IMR-90 (cell line): ENCODE measurements at regions not wholly inside any gene's neighbourhood (a gene's known extent, or its start where the extent isn't known, plus 50 kb on each side); places are given as distances from the start of the nearest gene placed in this dataset.

Experiments
- ATAC-seq: fragments of 200-7000 bp; cut with Tn5 transposase; 2 replicates; pipeline ENCODE4 v1.9.1; 2020; ENCODE audit warnings: low read depth, mild to moderate bottlenecking, moderate library complexity
- BruUV-seq: library from RNA; stranded (reverse); fragments of 400-500 nt; replicated peaks from 2 replicates; lab custom pipeline; 2021; lab: Mats Ljungman, UMichigan
- CTCF ChIA-PET: fragments of 300-600 bp; formaldehyde crosslinking; extraction: SDS; loops from one replicate; lab custom pipeline; 2021; ENCODE audit warnings: antibody characterized with exemption; lab: Yijun Ruan, JAX
- POLR2A ChIA-PET: fragments of 300-600 bp; sonication (Branson Sonifier 250); formaldehyde crosslinking; loops from one replicate; lab custom pipeline; 2022; ENCODE audit warnings: antibody characterized with exemption; ENCODE audit not compliant: unreplicated experiment; lab: Charles Lee
- DNase-seq: peaks from one replicate; pipeline ENCODE4 v3.0.0; 2013
- H2AFZ ChIP-seq: replicated peaks from 2 replicates; pipeline ENCODE3; 2013; ENCODE audit warnings: low read length, mild to moderate bottlenecking; ENCODE audit not compliant: poor library complexity
- H2AK5ac ChIP-seq: 2 replicates; pipeline ENCODE4 v1.6.1; 2013; ENCODE audit warnings: low read depth, low read length, inconsistent platforms
- H2AK9ac ChIP-seq: replicated peaks from 2 replicates; pipeline ENCODE3; 2013; ENCODE audit warnings: mild to moderate bottlenecking, low read depth, low read length, moderate library complexity; ENCODE audit not compliant: poor library complexity
- H2BK120ac ChIP-seq: 2 replicates; pipeline ENCODE4 v1.6.1; 2013; ENCODE audit warnings: low read depth, low read length, inconsistent platforms
- H2BK15ac ChIP-seq: 3 replicates; pipeline ENCODE4 v1.6.1; 2013; ENCODE audit warnings: low read depth, low read length, inconsistent platforms
- H2BK20ac ChIP-seq: 2 replicates; pipeline ENCODE4 v1.6.1; 2013; ENCODE audit warnings: low read depth, mild to moderate bottlenecking, inconsistent platforms, low read length, moderate library complexity
- H2BK5ac ChIP-seq: 2 replicates; pipeline ENCODE4 v1.6.1; 2013; ENCODE audit warnings: mild to moderate bottlenecking, low read depth, low read length, inconsistent platforms; ENCODE audit not compliant: poor library complexity, severe bottlenecking
- H3K14ac ChIP-seq: replicated peaks from 2 replicates; pipeline ENCODE4 v1.6.1; 2013; ENCODE audit warnings: low read depth, low read length, inconsistent platforms
- H3K18ac ChIP-seq: 2 replicates; pipeline ENCODE4 v1.6.1; 2013; ENCODE audit warnings: low read depth, low read length, control low read depth
- H3K23ac ChIP-seq: 2 replicates; pipeline ENCODE4 v1.6.1; 2013; ENCODE audit warnings: low read depth, low read length, inconsistent platforms
- H3K27ac ChIP-seq: 2 replicates; pipeline ENCODE4 v1.5.1; 2013; ENCODE audit warnings: mild to moderate bottlenecking, control low read depth, low read length; ENCODE audit not compliant: insufficient read depth
- H3K27me3 ChIP-seq: 2 replicates; pipeline ENCODE4 v1.6.1; 2013; ENCODE audit warnings: low read length; ENCODE audit not compliant: control insufficient read depth, insufficient read depth
- H3K36me3 ChIP-seq: 2 replicates; pipeline ENCODE4 v1.6.1; 2013; ENCODE audit warnings: low read length, mixed read lengths; ENCODE audit not compliant: control insufficient read depth, insufficient read depth
- H3K4ac ChIP-seq: 2 replicates; pipeline ENCODE4 v1.6.1; 2013; ENCODE audit warnings: low read depth, low read length, inconsistent platforms
- H3K4me1 ChIP-seq: 2 replicates; pipeline ENCODE4 v1.6.1; 2013; ENCODE audit warnings: low read length, mixed read lengths; ENCODE audit not compliant: control insufficient read depth, insufficient read depth
- H3K4me2 ChIP-seq: 2 replicates; pipeline ENCODE4 v1.6.1; 2013; ENCODE audit warnings: low read depth, mild to moderate bottlenecking, control low read depth, low read length, moderate library complexity
- H3K4me3 ChIP-seq: 2 replicates; pipeline ENCODE4 v1.5.1; 2013; ENCODE audit warnings: low read depth, mild to moderate bottlenecking, control low read depth, low read length, moderate library complexity; ENCODE audit not compliant: insufficient read depth
- H3K56ac ChIP-seq: 2 replicates; pipeline ENCODE4 v1.6.1; 2013; ENCODE audit warnings: low read length, inconsistent platforms; ENCODE audit not compliant: insufficient read depth; ENCODE audit errors: extremely low read depth
- H3K79me1 ChIP-seq, 2 experiments: 2 replicates each; pipeline ENCODE4 v1.6.1; 2013; ENCODE audit warnings: low read length in 2 of 2, inconsistent platforms in 1 of 2, low read depth in 1 of 2
- H3K9ac ChIP-seq: 2 replicates; pipeline ENCODE4 v1.6.1; 2013; ENCODE audit warnings: low read depth, low read length, control low read depth
- H3K9me1 ChIP-seq: 2 replicates; pipeline ENCODE4 v1.6.1; 2013; ENCODE audit warnings: low read length, inconsistent platforms; ENCODE audit not compliant: insufficient read depth
- H3K9me3 ChIP-seq: 2 replicates; pipeline ENCODE4 v1.6.1; 2013; ENCODE audit warnings: low read length; ENCODE audit not compliant: control insufficient read depth, insufficient read depth
- H4K20me1 ChIP-seq: 2 replicates; pipeline ENCODE4 v1.6.1; 2013; ENCODE audit warnings: low read length, inconsistent platforms; ENCODE audit not compliant: insufficient read depth
- H4K5ac ChIP-seq: 2 replicates; pipeline ENCODE4 v1.6.1; 2013; ENCODE audit warnings: mild to moderate bottlenecking, low read depth, low read length, control low read depth
- H4K8ac ChIP-seq, 2 experiments: 2 replicates each; pipeline ENCODE4 v1.6.1; 2013; ENCODE audit warnings: low read depth in 2 of 2, low read length in 2 of 2, control low read depth in 1 of 2, inconsistent platforms in 1 of 2
- H4K91ac ChIP-seq: 2 replicates; pipeline ENCODE4 v1.6.1; 2013; ENCODE audit warnings: low read depth, low read length, inconsistent platforms; ENCODE audit not compliant: insufficient read depth
- BHLHE40 ChIP-seq: fragments of 150-350 bp; IDR thresholded peaks from 2 replicates; pipeline ENCODE4 v1.6.1; 2016; ENCODE audit warnings: mild to moderate bottlenecking, low read depth, low read length
- CEBPB ChIP-seq: IDR thresholded peaks from 2 replicates; pipeline ENCODE4 v1.6.1; 2012; ENCODE audit warnings: low read depth, low read length, improper control_type of control experiment
- CHD1 ChIP-seq: IDR thresholded peaks from 2 replicates; pipeline ENCODE4 v1.6.1; 2012; ENCODE audit warnings: low read depth, low read length, improper control_type of control experiment
- CTCF ChIP-seq: conservative IDR thresholded peaks from 2 replicates; pipeline ENCODE4 v1.5.1; 2012; ENCODE audit warnings: mild to moderate bottlenecking, low read depth, low read length, improper control_type of control experiment
- ELK1 ChIP-seq: fragments of 150-350 bp; IDR thresholded peaks from 2 replicates; pipeline ENCODE4 v1.6.1; 2016; ENCODE audit warnings: low read depth, mild to moderate bottlenecking, low read length, moderate library complexity, borderline replicate concordance
- FOS ChIP-seq: fragments of 150-350 bp; IDR thresholded peaks from 2 replicates; pipeline ENCODE4 v1.6.1; 2016; ENCODE audit warnings: low read depth, low read length
- MAFK ChIP-seq: IDR thresholded peaks from 2 replicates; pipeline ENCODE4 v1.6.1; 2012; ENCODE audit warnings: low read depth, low read length, improper control_type of control experiment
- MAZ ChIP-seq: IDR thresholded peaks from 2 replicates; pipeline ENCODE4 v1.6.1; 2012; ENCODE audit warnings: low read depth, mild to moderate bottlenecking, low read length, improper control_type of control experiment, moderate library complexity, borderline replicate concordance
- MXI1 ChIP-seq: IDR thresholded peaks from 2 replicates; pipeline ENCODE4 v1.6.1; 2012; ENCODE audit warnings: low read depth, mild to moderate bottlenecking, low read length, moderate library complexity, borderline replicate concordance
- POLR2A ChIP-seq: IDR thresholded peaks from 2 replicates; pipeline ENCODE4 v1.6.1; 2012; ENCODE audit warnings: mild to moderate bottlenecking, low read depth, low read length
- RAD21 ChIP-seq: IDR thresholded peaks from 2 replicates; pipeline ENCODE4 v1.6.1; 2012; ENCODE audit warnings: low read length, improper control_type of control experiment
- RCOR1 ChIP-seq: IDR thresholded peaks from 2 replicates; pipeline ENCODE4 v1.6.1; 2012; ENCODE audit warnings: mild to moderate bottlenecking, low read length, improper control_type of control experiment; ENCODE audit not compliant: insufficient replicate concordance
- RFX5 ChIP-seq: IDR thresholded peaks from 2 replicates; pipeline ENCODE4 v1.8.0; 2012; ENCODE audit warnings: low read depth, mild to moderate bottlenecking, low read length, moderate library complexity
- SMC3 ChIP-seq: fragments of 150-350 bp; IDR thresholded peaks from 2 replicates; pipeline ENCODE4 v1.6.1; 2016; ENCODE audit warnings: low read depth, mild to moderate bottlenecking, antibody characterized with exemption, low read length, moderate library complexity
- USF2 ChIP-seq: fragments of 150-350 bp; IDR thresholded peaks from 2 replicates; pipeline ENCODE4 v1.6.1; 2017; ENCODE audit warnings: mild to moderate bottlenecking, antibody characterized with exemption, low read length, low read depth
- WGBS, 2 experiments: methylation state at CpG; one replicate each; pipeline versions ENCODE4 v1.1.5 to v1.1.7; 2013; ENCODE audit warnings: missing lambda C conversion rate in 2 of 2; ENCODE audit not compliant: insufficient read length in 1 of 2; ENCODE audit errors: extremely low coverage in 2 of 2; 5-methylcytosine and 5-hydroxymethylcytosine counted together
- dilution Hi-C: fragments of 300-500 bp; cut with HindIII; formaldehyde crosslinking; loops from one replicate; pipeline ENCODE4 v1.14.3; 2018; ENCODE audit warnings: low sequenced_read_pairs; ENCODE audit not compliant: unreplicated experiment
- in situ Hi-C: fragments of 300-500 bp; cut with MboI; formaldehyde crosslinking; loops from 3 replicates; pipeline ENCODE4 v1.14.3; 2019; ENCODE audit warnings: low sequenced_read_pairs, inconsistent platforms, mixed read lengths
- intact Hi-C: fragments of 100-400 bp; cut with micrococcal nuclease; formaldehyde crosslinking; loops from 2 replicates; pipeline ENCODE4 v1.10.0; 2022

GRCh38 chr7:17725821-17726220 lies 214.5 kb downstream of the SNX13 start:
- Histone ChIP-seq H2BK120ac (no peak overlapping the region), H3K23ac (no peak overlapping the region), H3K4me2 (no peak overlapping the region), H3K79me1 (no peaks in the 10 kb centered on the region), H3K18ac (no peak overlapping the region), H3K14ac (no peak overlapping the region), H4K8ac (no peak overlapping the region), H4K20me1 (no peaks in the 10 kb centered on the region), H4K91ac (no peak overlapping the region), H3K27me3 (peaks cover 5% of the 10 kb centered on the region; the same call in 1 of the 2 replicates), H2AFZ (no peak overlapping the region), H2BK15ac (no peak overlapping the region), H3K9me3 (no peaks in the 10 kb centered on the region), H3K9ac (no peak overlapping the region), H2AK5ac (no peak overlapping the region), H3K4ac (no peak overlapping the region), H2BK20ac (no peak overlapping the region), H3K27ac (no peak overlapping the region), H3K4me1 (no peaks in the 10 kb centered on the region), H4K5ac (no peak overlapping the region), H3K9me1 (no peaks in the 10 kb centered on the region), H3K4me3 (no peak overlapping the region), H2BK5ac (no peak overlapping the region), H3K56ac (no peak overlapping the region), H3K36me3 (no peaks in the 10 kb centered on the region), H2AK9ac (no peak overlapping the region)
- dilution Hi-C loops, result no loop called here
- BruUV-seq, result no TSS peak
- intact Hi-C loops, result no loop called here
- TF ChIP-seq CEBPB (no peak), RCOR1 (no peak), POLR2A (no peak), SMC3 (no peak), ELK1 (no peak), USF2 (no peak), MXI1 (no peak), MAFK (no peak), RFX5 (no peak), RAD21 (no peak), CHD1 (no peak), BHLHE40 (no peak), CTCF (no peak), MAZ (no peak), FOS (no peak)
- ChIA-PET CTCF (interaction anchor here (0.5 kb wide), 1 partner anchor 10 kb away, joined by 3 read pairs; no protein-coding TSS in a partner anchor), POLR2A (no interaction called here)
- no peak for DNase-seq
- no peak for ATAC-seq
- in situ Hi-C loops, result no loop called here
- no CpG with 5 or more reads among the region's 2 CpGs for WGBS, 2 experiments
